Hepatocyte (in vitro differentiated cells): ENCODE measurements at regions not wholly inside any gene's neighbourhood (a gene's known extent, or its start where the extent isn't known, plus 50 kb on each side); places are given as distances from the start of the nearest gene placed in this dataset.

ENCODE experiments used
- CTCF ChIP-seq: fragments of 200-600 bp; sonication (generic); IDR thresholded peaks from 2 replicates; pipeline ENCODE4 v1.5.1; 2016; ENCODE audit warnings: antibody characterized with exemption, mild to moderate bottlenecking; ENCODE audit not compliant: poor library complexity
- EZH2phosphoT487 ChIP-seq: fragments of 200-600 bp; sonication (generic); IDR thresholded peaks from one replicate; pipeline ENCODE4 v1.6.1; 2018; ENCODE audit warnings: antibody characterized with exemption, mild to moderate bottlenecking, low read depth, moderate library complexity; ENCODE audit not compliant: unreplicated experiment, severe bottlenecking

GRCh38 chr7:15049157-15049556 is 146.6 kb upstream of the DGKB start:
- TF ChIP-seq CTCF (no peak), EZH2phosphoT487 (no peak)
